DOHH2 (cell line): ENCODE measurements at regions not wholly inside any gene's neighbourhood (a gene's known extent, or its start where the extent isn't known, plus 50 kb on each side); places are given as distances from the start of the nearest gene placed in this dataset.

Source experiments
- CTCF ChIP-seq: fragments of 200-600 bp; sonication (generic); IDR thresholded peaks from one replicate; pipeline ENCODE4 v1.5.1; 2014; ENCODE audit warnings: antibody characterized with exemption, mild to moderate bottlenecking, low read depth, low read length; ENCODE audit not compliant: poor library complexity, severe bottlenecking
- EZH2phosphoT487 ChIP-seq: fragments of 200-600 bp; sonication (generic); IDR thresholded peaks from 2 replicates; pipeline ENCODE4 v1.6.1; 2017; ENCODE audit warnings: borderline replicate concordance, mild to moderate bottlenecking, antibody characterized with exemption, low read length, moderate library complexity, mixed read lengths

GRCh38 chr3:150352931-150353330 is 55.2 kb upstream of the TSC22D2 start:
- TF ChIP-seq CTCF = no peak
- TF ChIP-seq EZH2phosphoT487 = no peak
